GM12891 (cell line): ENCODE measurements at regions not wholly inside any gene's neighbourhood (a gene's known extent, or its start where the extent isn't known, plus 50 kb on each side); places are given as distances from the start of the nearest gene placed in this dataset.

Source experiments
- PAX5 ChIP-seq: IDR thresholded peaks from 2 replicates; pipeline ENCODE4 v1.6.1; 2011; ENCODE audit warnings: low read length, moderate library complexity, mild to moderate bottlenecking; ENCODE audit not compliant: insufficient read depth, severe bottlenecking
- POLR2A ChIP-seq: IDR thresholded peaks from 2 replicates; pipeline ENCODE4 v1.6.1; 2011; ENCODE audit warnings: low read depth, low read length, control low read depth
- POLR2AphosphoS5 ChIP-seq: IDR thresholded peaks from 2 replicates; pipeline ENCODE4 v1.6.1; 2011; ENCODE audit warnings: low read depth, low read length, control low read depth
- POU2F2 ChIP-seq: IDR thresholded peaks from 2 replicates; pipeline ENCODE4 v1.6.1; 2011; ENCODE audit warnings: low read depth, mild to moderate bottlenecking, control low read depth, low read length, moderate library complexity
- SPI1 ChIP-seq: IDR thresholded peaks from 2 replicates; pipeline ENCODE4 v1.6.1; 2011; ENCODE audit warnings: low read depth, low read length, control low read depth
- TAF1 ChIP-seq: IDR thresholded peaks from 2 replicates; pipeline ENCODE4 v1.6.1; 2011; ENCODE audit warnings: low read depth, low read length, control low read depth

DNA sequence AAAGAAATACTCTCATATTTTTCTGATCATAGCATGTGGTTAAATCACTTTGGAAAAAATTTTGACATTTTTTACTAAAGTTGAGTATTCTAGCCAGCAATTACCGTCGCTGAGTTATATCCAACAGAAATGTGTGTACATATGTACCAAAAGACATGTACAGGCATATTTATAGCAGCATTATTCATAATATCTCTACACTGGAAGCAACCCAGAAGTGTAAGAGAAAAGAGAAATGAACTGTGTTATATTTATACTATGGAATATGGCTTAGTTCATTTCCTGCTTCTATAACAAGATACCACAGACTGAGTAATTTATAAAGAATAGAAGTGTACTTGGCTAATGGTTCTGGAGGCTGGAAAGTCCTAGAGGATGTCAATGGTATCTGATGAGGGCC, 474.0 kb upstream of the GJE1 start:
- TF ChIP-seq TAF1 (no peak), POLR2AphosphoS5 (no peak), POLR2A (no peak), SPI1 (no peak), PAX5 (no peak), POU2F2 (no peak)
